Calu3 (cell line): ENCODE measurements at regions not wholly inside any gene's neighbourhood (a gene's known extent, or its start where the extent isn't known, plus 50 kb on each side); places are given as distances from the start of the nearest gene placed in this dataset.

Source experiments
- BruUV-seq: library from RNA; stranded (reverse); fragments of 400-500 nt; replicated peaks from 2 replicates; lab custom pipeline; 2021; lab: Mats Ljungman, UMichigan
- CTCF ChIA-PET: fragments of 300-600 bp; sonication (Branson Sonifier 250); formaldehyde crosslinking; loops from one replicate; lab custom pipeline; 2022; ENCODE audit warnings: antibody characterized with exemption; lab: Charles Lee
- DNase-seq: peaks from one replicate; pipeline ENCODE4 v3.0.0; 2022
- H3K27ac Mint-ChIP-seq: one replicate; pipeline ENCODE4 v1.8.0; 2022; ENCODE audit warnings: mixed read lengths; ENCODE audit not compliant: unreplicated experiment
- H3K27me3 Mint-ChIP-seq: one replicate; pipeline ENCODE4 v1.8.0; 2022; ENCODE audit warnings: mixed read lengths; ENCODE audit not compliant: unreplicated experiment
- H3K36me3 Mint-ChIP-seq: one replicate; pipeline ENCODE4 v1.8.0; 2022; ENCODE audit warnings: mild to moderate bottlenecking, moderate library complexity, mixed read lengths; ENCODE audit not compliant: insufficient read depth, unreplicated experiment
- H3K4me1 Mint-ChIP-seq: one replicate; pipeline ENCODE4 v1.8.0; 2022; ENCODE audit warnings: mild to moderate bottlenecking, low read depth, mixed read lengths; ENCODE audit not compliant: unreplicated experiment
- H3K4me3 Mint-ChIP-seq: one replicate; pipeline ENCODE4 v1.8.0; 2022; ENCODE audit warnings: mild to moderate bottlenecking, low read depth, moderate library complexity, mixed read lengths; ENCODE audit not compliant: unreplicated experiment
- H3K9me3 Mint-ChIP-seq: one replicate; pipeline ENCODE4 v1.8.0; 2022; ENCODE audit warnings: low read depth, mixed read lengths; ENCODE audit not compliant: unreplicated experiment
- intact Hi-C: fragments of 100-400 bp; cut with micrococcal nuclease; formaldehyde crosslinking; loops from one replicate; pipeline ENCODE4 v1.10.0; 2022; ENCODE audit not compliant: unreplicated experiment
- TF ChIP-seq, protein P1 (sequence below): fragments of 200-600 bp; IDR thresholded peaks from one replicate; pipeline ENCODE4 v1.8.0; 2022; ENCODE audit warnings: antibody characterized with exemption; ENCODE audit not compliant: unreplicated experiment

DNA sequence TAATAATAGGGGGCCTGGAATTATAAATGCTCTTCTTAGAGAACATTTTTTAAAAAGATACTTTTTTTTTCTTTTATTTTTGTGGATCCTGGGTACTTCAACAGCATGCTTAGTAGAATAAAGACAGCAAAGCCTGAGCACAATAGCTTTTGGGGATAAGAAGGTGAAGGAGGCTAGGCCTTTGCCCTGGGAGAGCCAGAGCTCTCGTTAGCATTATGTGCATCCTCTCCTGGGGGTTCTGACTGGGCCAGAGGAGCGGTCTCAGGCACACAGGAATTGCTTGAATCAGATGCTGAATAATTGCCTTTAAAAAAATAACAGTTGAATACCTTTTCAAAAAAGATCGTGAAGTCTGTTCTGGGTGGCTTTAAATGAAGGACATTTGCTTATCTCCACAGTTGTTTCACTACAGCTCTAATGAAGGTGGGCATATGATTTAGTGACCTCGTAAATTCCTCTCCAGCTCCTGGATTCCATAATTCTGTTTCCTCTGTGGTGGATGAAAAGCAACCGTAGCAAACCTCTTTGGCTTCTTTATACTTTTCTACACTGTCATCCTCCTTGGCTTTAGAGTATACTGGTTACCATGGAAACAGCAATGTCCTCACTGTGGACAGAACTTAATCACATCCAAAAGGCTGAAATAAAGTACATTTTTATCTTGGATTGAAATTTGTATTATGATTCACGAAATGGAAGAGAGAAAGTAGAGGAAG is 133.8 kb downstream of the MAIP1 start:
- TF ChIP-seq, protein P1, sequence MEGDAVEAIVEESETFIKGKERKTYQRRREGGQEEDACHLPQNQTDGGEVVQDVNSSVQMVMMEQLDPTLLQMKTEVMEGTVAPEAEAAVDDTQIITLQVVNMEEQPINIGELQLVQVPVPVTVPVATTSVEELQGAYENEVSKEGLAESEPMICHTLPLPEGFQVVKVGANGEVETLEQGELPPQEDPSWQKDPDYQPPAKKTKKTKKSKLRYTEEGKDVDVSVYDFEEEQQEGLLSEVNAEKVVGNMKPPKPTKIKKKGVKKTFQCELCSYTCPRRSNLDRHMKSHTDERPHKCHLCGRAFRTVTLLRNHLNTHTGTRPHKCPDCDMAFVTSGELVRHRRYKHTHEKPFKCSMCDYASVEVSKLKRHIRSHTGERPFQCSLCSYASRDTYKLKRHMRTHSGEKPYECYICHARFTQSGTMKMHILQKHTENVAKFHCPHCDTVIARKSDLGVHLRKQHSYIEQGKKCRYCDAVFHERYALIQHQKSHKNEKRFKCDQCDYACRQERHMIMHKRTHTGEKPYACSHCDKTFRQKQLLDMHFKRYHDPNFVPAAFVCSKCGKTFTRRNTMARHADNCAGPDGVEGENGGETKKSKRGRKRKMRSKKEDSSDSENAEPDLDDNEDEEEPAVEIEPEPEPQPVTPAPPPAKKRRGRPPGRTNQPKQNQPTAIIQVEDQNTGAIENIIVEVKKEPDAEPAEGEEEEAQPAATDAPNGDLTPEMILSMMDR = no peak
- Mint-ChIP-seq H3K36me3 (no peaks in the 10 kb centered on the region), H3K4me1 (peaks cover 19% of the 10 kb centered on the region), H3K9me3 (no peaks in the 10 kb centered on the region), H3K27ac (no peak overlapping the region), H3K27me3 (no peaks in the 10 kb centered on the region), H3K4me3 (no peak overlapping the region)
- no peak for DNase-seq
- CTCF ChIA-PET = no interaction called here
- intact Hi-C loops = no loop called here
- no TSS peak for BruUV-seq

DNA sequence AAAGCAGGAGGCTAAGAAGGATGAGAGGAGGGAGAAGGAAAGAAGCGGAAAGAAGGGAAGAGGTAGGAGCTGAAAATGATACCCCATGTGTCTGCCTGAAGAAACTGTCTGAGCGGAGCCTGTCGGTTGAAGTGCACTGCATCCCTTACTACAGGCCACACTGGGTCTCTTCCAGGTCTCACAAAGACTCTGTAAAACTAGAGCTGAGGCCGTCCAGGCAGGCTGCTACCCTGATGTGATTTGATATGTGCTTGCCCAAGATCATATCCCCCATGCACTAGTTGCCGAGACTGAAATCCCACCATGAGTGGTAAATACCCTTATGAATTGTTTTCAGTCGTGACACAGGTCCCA is 134.4 kb downstream of the MAIP1 start:
- intact Hi-C loops = no loop called here
- CTCF ChIA-PET = no interaction called here
- BruUV-seq = no TSS peak
- H3K27ac Mint-ChIP-seq = no peak overlapping the region
- H3K9me3 Mint-ChIP-seq = no peaks in the 10 kb centered on the region
- H3K4me1 Mint-ChIP-seq = peaks cover 19% of the 10 kb centered on the region
- no peaks in the 10 kb centered on the region for H3K27me3 Mint-ChIP-seq
- no peak for DNase-seq
- H3K36me3 Mint-ChIP-seq = no peaks in the 10 kb centered on the region
- TF ChIP-seq, protein P1 = no peak
- no peak overlapping the region for H3K4me3 Mint-ChIP-seq

DNA sequence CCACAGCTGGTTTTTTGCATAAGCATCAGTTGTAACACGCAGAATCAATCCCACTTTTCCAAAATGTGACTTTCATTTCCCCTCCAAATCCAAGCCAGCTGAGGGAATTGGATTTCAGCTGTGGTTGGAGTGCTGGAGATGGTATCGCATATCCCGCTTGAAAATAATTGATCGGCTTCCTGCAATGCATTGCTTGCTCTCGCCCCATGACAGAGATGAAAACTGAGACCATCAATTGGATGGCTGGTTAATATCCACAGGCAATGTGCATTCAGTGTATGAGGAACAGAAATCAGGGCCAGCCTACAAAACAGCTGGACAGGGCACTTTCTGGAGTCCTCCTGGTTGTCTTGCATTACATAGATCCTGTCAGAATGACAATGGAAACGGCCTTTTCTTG is 135.3 kb downstream of the MAIP1 start:
- no peak overlapping the region for H3K4me3 Mint-ChIP-seq
- DNase-seq = no peak
- TF ChIP-seq, protein P1 = no peak
- H3K27ac Mint-ChIP-seq = no peak overlapping the region
- no peaks in the 10 kb centered on the region for H3K9me3 Mint-ChIP-seq
- peaks cover 19% of the 10 kb centered on the region for H3K4me1 Mint-ChIP-seq
- intact Hi-C loops = no loop called here
- H3K27me3 Mint-ChIP-seq = no peaks in the 10 kb centered on the region
- CTCF ChIA-PET = interaction anchor here (1.2 kb wide), 1 partner anchor 40 kb away, joined by 4 read pairs; no protein-coding TSS in a partner anchor
- BruUV-seq = no TSS peak
- no peaks in the 10 kb centered on the region for H3K36me3 Mint-ChIP-seq

DNA sequence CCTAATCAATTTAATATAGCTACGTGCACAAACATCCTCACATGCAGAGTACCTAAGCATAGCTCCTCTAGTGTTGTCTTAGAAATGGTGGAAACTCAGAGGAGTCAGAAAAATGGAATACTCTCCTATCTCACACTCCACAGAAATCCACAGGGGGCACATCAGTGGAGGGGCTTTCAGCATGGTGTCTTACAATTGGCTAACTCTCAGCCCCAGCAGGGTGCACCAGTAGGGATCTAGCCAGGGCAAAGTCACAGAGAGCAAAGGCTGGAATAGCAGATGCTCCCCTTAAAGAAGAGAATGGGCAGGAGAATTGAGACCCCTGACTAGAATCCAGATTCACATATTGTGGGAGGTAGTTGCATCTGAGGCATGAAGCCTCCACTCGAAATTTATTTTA is 135.7 kb downstream of the MAIP1 start:
- CTCF ChIA-PET = interaction anchor here (1.2 kb wide), 1 partner anchor 41 kb away, joined by 4 read pairs; no protein-coding TSS in a partner anchor
- Mint-ChIP-seq H3K4me3 (no peak overlapping the region), H3K36me3 (no peaks in the 10 kb centered on the region), H3K27ac (no peak overlapping the region), H3K27me3 (no peaks in the 10 kb centered on the region), H3K9me3 (no peaks in the 10 kb centered on the region), H3K4me1 (peaks cover 19% of the 10 kb centered on the region)
- intact Hi-C loops = no loop called here
- BruUV-seq = no TSS peak
- TF ChIP-seq, protein P1 = no peak
- DNase-seq = no peak
